Large intestine (tissue), 3 donors: ENCODE measurements at regions not wholly inside any gene's neighbourhood (a gene's known extent, or its start where the extent isn't known, plus 50 kb on each side); places are given as distances from the start of the nearest gene placed in this dataset.
"Not testable (repeated sequence)": the region's sequence is repeated elsewhere in the genome, so short reads cannot be mapped to it uniquely, and the experiment has no call there.

Source experiments
- DNase-seq, 2 donors: peaks; one replicate each; pipeline versions ENCODE4 v3.0.0 to v3.0.0-alpha.2; 2013
- H3K27ac ChIP-seq: one replicate; pipeline ENCODE4 v1.5.1; 2013; ENCODE audit warnings: low read length
- H3K27me3 ChIP-seq: 2 replicates; pipeline ENCODE4 v1.6.1; 2013; ENCODE audit warnings: low read length; ENCODE audit not compliant: control insufficient read depth, insufficient read depth
- H3K36me3 ChIP-seq: 2 replicates; pipeline ENCODE4 v1.6.1; 2013; ENCODE audit warnings: low read length; ENCODE audit not compliant: control insufficient read depth, insufficient read depth
- H3K4me1 ChIP-seq: one replicate; pipeline ENCODE4 v1.6.1; 2013; ENCODE audit warnings: low read length; ENCODE audit not compliant: control insufficient read depth, insufficient read depth
- H3K4me3 ChIP-seq: one replicate; pipeline ENCODE4 v1.5.1; 2013; ENCODE audit warnings: low read length
- H3K9me3 ChIP-seq: one replicate; pipeline ENCODE4 v1.6.1; 2013; ENCODE audit warnings: mild to moderate bottlenecking, low read depth, low read length, moderate library complexity; ENCODE audit not compliant: control insufficient read depth
- WGBS: methylation state at CpG from one replicate; pipeline ENCODE4 v1.1.5; 2013; ENCODE audit warnings: low lambda C conversion rate; ENCODE audit not compliant: insufficient coverage; 5-methylcytosine and 5-hydroxymethylcytosine counted together

- WGBS = no CpG with 5 or more reads among the region's 1 CpG
Measured at GRCh38 chr11:44437122-44437521, 127.2 kb upstream of the ALX4 start.

GRCh38 chr11:44442893-44443673 is 122.4 kb upstream of the CD82 start:
- H3K4me1 ChIP-seq, H3K4me3 ChIP-seq: not testable (repeated sequence)
- 81% methylated on average over 3 of the region's 4 CpGs for WGBS

More at GRCh38 chr11:44437122-44437521, 127.2 kb upstream of the ALX4 start:
- H3K36me3 ChIP-seq = no peaks in the 10 kb centered on the region
- no peaks in the 10 kb centered on the region for H3K9me3 ChIP-seq
- no peak for DNase-seq
- no peaks in the 10 kb centered on the region for H3K4me1 ChIP-seq
- no peak overlapping the region for H3K4me3 ChIP-seq
- H3K27ac ChIP-seq = no peak overlapping the region
- peaks cover 6% of the 10 kb centered on the region for H3K27me3 ChIP-seq

GRCh38 chr11:44443836-44444769 is 121.4 kb upstream of the CD82 start:
- no peak for DNase-seq
- no peaks in the 10 kb centered on the region for H3K4me1 ChIP-seq
- peaks cover 6% of the 10 kb centered on the region for H3K27me3 ChIP-seq
- no peaks in the 10 kb centered on the region for H3K9me3 ChIP-seq
- no CpG with 5 or more reads among the region's 28 CpGs for WGBS
- H3K4me3 ChIP-seq = no peak overlapping the region
- H3K36me3 ChIP-seq = no peaks in the 10 kb centered on the region
- H3K27ac ChIP-seq = no peak overlapping the region

More at GRCh38 chr11:44442893-44443673, 122.4 kb upstream of the CD82 start:
- H3K36me3 ChIP-seq, H3K9me3 ChIP-seq, DNase-seq, H3K27me3 ChIP-seq, H3K27ac ChIP-seq: not testable (repeated sequence)

DNA sequence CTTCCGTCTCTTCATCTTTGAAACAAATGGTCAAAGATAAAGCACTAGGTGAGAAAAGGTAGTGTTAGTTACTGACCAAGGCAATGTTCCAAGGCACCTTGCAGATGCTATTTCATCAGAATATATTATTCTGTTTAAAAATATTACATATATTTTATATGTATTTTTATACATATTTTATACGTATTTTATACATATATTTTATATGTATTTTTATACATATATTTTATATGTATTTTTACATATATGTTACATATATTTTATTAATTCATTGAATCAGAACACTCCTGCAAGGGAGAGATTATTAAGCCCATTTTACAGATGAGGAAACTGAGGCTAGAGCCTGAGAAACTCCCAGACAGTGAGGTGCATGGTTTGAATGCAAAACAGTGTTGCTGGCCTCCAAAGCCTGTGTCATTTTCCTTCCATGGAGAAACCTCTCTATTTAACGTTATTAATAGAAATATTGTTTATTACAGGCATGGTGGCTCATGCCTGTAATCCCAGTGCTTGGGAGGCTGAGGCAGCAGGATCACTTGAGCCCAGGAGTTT is 120.6 kb upstream of the CD82 start:
- DNase-seq = no peak
- H3K4me1 ChIP-seq = no peaks in the 10 kb centered on the region
- no peaks in the 10 kb centered on the region for H3K36me3 ChIP-seq
- H3K27me3 ChIP-seq = peaks cover 6% of the 10 kb centered on the region
- 22% methylated on average over 1 of the region's 3 CpGs for WGBS
- no peak overlapping the region for H3K27ac ChIP-seq
- no peaks in the 10 kb centered on the region for H3K9me3 ChIP-seq
- no peak overlapping the region for H3K4me3 ChIP-seq

GRCh38 chr11:44445500-44446365 is 119.7 kb upstream of the CD82 start:
- Histone ChIP-seq H3K4me1 (no peaks in the 10 kb centered on the region), H3K27me3 (peaks cover 6% of the 10 kb centered on the region), H3K36me3 (no peaks in the 10 kb centered on the region), H3K9me3 (no peaks in the 10 kb centered on the region), H3K27ac (no peak overlapping the region), H3K4me3 (no peak overlapping the region)
- DNase-seq = no peak
- no CpG with 5 or more reads among the region's 9 CpGs for WGBS

- no peak for DNase-seq
- H3K4me1 ChIP-seq = no peaks in the 10 kb centered on the region
- no peak overlapping the region for H3K27ac ChIP-seq
- H3K9me3 ChIP-seq = no peaks in the 10 kb centered on the region
- WGBS = no CpG with 5 or more reads among the region's 7 CpGs
- H3K27me3 ChIP-seq = peaks cover 6% of the 10 kb centered on the region
- H3K4me3 ChIP-seq = no peak overlapping the region
- no peaks in the 10 kb centered on the region for H3K36me3 ChIP-seq
Measured at GRCh38 chr11:44446366-44446762, 119.1 kb upstream of the CD82 start.

- no CpG with 5 or more reads among the region's 9 CpGs for WGBS
- peaks cover 6% of the 10 kb centered on the region for H3K27me3 ChIP-seq
- no peaks in the 10 kb centered on the region for H3K36me3 ChIP-seq
- no peaks in the 10 kb centered on the region for H3K4me1 ChIP-seq
- no peak for DNase-seq
- H3K4me3 ChIP-seq = no peak overlapping the region
- no peak overlapping the region for H3K27ac ChIP-seq
- H3K9me3 ChIP-seq = no peaks in the 10 kb centered on the region
Measured at GRCh38 chr11:44446996-44447771, 118.3 kb upstream of the CD82 start.

- no peaks in the 10 kb centered on the region for H3K4me1 ChIP-seq
- no peak overlapping the region for H3K4me3 ChIP-seq
- H3K36me3 ChIP-seq = no peaks in the 10 kb centered on the region
- H3K27me3 ChIP-seq = peaks cover 3% of the 10 kb centered on the region
- no peak overlapping the region for H3K27ac ChIP-seq
- DNase-seq = no peak
- no CpG with 5 or more reads among the region's 10 CpGs for WGBS
- no peaks in the 10 kb centered on the region for H3K9me3 ChIP-seq
Measured at GRCh38 chr11:44450295-44450932, 115.0 kb upstream of the CD82 start.

- no peak for DNase-seq
- Histone ChIP-seq H3K9me3 (no peaks in the 10 kb centered on the region), H3K27ac (no peak overlapping the region), H3K36me3 (no peaks in the 10 kb centered on the region), H3K27me3 (no peaks in the 10 kb centered on the region), H3K4me1 (no peaks in the 10 kb centered on the region), H3K4me3 (no peak overlapping the region)
- WGBS = no CpG with 5 or more reads among the region's 3 CpGs
Measured at GRCh38 chr11:44451706-44452105, 113.8 kb upstream of the CD82 start.
